HL-60 (cell line): ENCODE measurements at regions not wholly inside any gene's neighbourhood (a gene's known extent, or its start where the extent isn't known, plus 50 kb on each side); places are given as distances from the start of the nearest gene placed in this dataset.

ENCODE experiments used
- CTCF ChIP-seq: IDR thresholded peaks from one replicate; pipeline ENCODE4 v1.5.1; 2011; ENCODE audit warnings: low read length, control low read depth, inconsistent platforms; ENCODE audit not compliant: insufficient read depth
- GABPA ChIP-seq: IDR thresholded peaks from 2 replicates; pipeline ENCODE4 v1.6.1; 2012; ENCODE audit warnings: low read depth

- TF ChIP-seq GABPA (no peak), CTCF (no peak)
Observed at GRCh38 chr13:40342461-40342860, 324.0 kb downstream of the FOXO1 start.
